COLO668 (cell line): ENCODE measurements at regions not wholly inside any gene's neighbourhood (a gene's known extent, or its start where the extent isn't known, plus 50 kb on each side); places are given as distances from the start of the nearest gene placed in this dataset.
"Not testable (repeated sequence)": the region's sequence is repeated elsewhere in the genome, so short reads cannot be mapped to it uniquely, and the experiment has no call there.

ENCODE experiments used
- DNase-seq: peaks from one replicate; lab custom pipeline; 2025; ENCODE audit not compliant: unreplicated experiment; lab: John Stamatoyannopoulos, UW

DNA sequence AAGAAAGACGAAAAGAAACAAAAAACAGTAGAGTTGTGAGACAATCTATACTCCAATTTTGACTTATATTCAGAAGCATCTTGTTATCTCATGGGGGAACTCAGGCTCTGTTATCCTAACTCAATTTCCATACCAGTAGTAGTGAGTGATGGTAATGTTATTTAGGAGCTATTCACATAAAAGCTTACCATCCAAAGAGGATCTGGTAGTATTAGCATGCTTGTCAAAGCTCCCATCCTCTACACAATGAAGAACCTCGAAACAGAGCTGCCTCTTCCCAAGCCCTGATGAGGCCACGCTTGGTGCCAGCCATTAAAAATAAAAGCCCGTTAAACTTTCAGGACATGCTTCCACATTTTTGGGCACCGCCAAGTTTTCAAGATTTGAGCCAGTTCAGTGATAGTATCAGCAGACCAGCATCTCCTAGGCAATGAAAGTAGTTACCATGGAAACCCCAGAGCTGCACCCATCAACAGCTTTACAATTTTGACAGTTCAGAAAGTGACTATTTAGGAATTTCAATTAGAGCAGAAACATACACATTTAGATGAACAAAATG is 173.3 kb downstream of the CD83 start:
- no peak for DNase-seq

DNA sequence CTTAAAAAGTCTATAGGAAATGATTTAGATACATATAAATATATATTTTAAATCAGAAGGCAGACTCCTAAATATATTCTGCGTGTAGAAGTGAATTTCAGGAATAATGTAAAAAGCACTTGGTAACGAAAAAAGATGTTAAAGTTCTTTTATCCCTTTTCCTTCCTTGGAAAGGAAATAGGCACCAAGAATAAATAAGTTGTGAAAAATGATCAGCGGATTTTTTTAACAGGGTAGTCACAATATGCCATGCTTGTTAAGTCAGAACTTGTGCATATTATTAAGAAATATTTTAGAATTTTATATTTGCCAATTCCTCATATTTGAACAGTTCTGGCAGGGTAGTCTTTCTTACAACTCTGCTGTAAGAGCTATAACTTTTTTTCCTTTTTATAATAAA is 173.8 kb downstream of the CD83 start:
- DNase-seq, result no peak

DNA sequence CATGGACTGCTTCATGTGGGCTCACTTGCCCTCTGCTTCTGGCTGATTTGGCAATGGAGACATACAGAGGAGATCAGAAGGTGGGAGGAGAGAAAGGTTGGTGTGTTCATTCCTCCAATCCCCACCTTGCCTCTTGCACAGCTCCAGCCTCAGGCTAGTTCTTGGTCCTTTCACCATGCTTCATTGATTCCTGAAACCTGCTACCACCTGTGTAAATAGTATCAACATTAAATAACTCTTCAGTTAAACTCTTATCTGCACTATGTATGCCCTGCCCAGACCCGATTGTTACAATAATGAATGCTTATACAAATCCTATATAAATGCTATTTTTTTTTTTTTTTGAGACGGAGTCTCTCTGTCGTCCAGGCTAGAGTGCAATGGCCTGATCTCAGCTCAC is 174.5 kb downstream of the CD83 start:
- DNase-seq, result peak; percentile 48

DNA sequence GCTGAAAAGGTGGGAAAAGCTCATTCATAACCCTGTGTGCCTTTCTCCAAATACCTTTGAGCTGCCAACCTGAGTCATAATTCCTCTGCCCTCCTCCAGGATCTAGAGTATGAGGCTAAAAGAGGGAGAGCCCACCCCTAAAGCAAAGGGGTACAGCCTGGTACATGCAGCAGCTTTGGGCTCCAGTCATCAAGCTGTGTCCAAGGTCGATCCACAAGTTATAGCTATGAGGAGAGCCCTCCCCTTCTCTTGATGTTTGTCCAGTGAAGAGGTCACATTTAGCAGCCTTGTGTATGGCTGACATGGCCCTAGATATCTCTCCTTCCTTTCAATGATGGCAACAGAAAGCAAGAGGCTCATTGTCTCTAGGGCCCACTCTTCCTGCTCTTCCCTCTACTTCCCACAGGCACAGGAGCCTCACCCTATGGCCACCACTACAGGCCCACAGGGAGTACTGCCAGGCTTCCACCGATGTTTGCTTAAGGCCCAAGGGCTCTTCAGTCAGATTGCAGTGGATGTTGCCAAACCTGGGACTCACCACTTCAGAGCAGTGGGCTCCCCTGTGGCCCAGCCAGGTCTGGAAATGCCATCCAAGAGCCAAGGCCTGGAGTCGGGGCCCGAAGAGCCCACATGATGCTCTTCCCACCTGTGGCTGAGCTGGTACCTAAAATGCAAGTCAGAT is 176.8 kb downstream of the CD83 start:
- peak; percentile 43 for DNase-seq

DNA sequence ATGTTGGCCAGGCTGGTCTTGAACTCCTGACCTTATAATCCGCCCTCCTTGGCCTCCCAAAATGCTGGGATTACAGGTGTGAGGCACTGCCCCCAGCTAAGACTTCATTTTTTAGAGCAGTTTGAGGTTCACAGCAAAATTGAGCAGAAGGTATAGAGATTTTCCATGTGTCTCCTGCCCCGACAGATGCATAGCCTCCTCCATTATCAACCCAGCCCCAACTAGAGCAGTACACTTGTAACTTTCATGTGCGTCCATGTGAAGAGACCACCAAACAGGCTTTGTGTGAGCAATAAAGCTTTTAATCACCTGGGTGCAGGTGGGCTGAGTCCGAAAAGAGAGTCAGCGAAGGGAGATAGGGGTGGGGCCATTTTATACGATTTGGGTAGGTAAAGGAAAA is 179.1 kb downstream of the CD83 start:
- DNase-seq, result not testable (repeated sequence)

DNA sequence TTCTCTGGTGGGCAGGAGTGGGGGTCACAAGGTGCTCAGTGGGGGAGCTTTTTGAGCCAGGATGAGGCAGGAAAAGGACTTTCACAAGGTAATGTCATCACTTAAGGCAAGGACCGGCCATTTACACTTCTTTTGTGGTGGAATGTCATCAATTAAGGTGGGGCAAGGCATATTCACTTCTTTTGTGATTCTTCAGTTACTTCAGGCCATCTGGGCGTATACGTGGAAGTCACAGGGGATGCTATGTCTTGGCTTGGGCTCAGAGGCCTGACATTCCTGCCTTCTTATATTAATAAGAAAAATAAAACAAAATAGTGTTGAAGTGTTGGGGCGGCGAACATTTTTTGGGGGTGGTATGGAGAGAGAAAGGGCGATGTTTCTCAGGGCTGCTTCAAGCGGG is 179.5 kb downstream of the CD83 start:
- DNase-seq, result not testable (repeated sequence)

DNA sequence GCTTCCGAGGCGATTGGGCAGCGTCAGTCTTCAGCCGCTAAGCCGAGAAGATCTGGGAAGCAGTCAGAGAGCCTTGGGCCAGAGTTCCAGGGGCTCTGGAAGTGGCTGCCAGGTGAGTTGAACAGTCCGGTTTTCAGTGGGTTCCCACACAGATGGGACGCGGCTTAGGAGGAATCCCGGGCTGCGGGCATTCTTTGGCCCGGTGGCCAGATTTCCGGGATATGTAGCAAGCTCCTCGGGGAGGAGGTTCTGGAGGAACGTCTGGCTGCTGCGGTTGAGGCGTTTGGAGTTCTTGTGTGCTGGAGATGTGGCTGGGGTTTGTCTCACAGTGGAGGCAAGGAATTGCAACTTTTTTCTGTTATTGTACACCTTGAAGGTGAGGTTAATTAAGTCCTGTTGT is 182.6 kb downstream of the CD83 start:
- DNase-seq, result not testable (repeated sequence)

DNA sequence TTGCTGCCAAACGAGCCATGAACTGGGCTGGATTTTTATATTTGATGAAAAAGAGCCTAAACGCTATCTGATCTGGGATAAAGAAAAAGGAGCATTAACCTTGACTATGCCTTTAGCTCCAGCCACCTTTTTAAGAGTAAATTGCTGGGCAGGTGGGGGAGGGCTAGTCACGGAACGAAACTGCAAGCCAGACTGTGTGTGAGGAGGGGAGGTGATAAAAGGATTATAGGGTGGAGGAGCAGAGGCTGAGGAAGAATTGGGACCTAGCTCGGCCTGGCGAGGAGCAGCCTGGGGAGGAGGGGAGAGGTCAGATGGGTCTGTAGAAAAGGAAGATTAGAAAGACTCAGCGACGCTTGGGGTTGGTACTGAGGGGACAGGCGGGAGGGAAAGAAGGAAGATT is 183.1 kb downstream of the CD83 start:
- DNase-seq, result not testable (repeated sequence)

DNA sequence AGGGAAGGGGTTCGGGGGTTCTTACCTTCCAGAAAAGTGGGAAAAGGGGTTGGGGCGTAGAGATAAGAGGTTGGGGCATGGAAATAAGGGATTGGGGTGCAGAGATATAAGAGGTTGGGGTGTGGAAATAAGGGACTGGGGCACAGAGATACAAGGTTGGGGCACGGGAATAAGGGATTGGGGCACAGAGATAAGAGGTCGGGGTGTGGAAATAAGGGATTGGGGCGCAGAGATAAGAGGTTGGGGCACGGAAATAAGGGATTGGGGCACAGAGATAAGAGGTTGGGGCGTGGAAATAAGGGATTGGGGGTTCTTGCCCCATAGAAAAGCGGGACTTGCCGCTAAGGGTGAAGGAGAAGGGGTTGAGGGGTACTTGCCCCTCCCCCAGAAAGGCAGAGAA is 183.9 kb downstream of the CD83 start:
- not testable (repeated sequence) for DNase-seq

DNA sequence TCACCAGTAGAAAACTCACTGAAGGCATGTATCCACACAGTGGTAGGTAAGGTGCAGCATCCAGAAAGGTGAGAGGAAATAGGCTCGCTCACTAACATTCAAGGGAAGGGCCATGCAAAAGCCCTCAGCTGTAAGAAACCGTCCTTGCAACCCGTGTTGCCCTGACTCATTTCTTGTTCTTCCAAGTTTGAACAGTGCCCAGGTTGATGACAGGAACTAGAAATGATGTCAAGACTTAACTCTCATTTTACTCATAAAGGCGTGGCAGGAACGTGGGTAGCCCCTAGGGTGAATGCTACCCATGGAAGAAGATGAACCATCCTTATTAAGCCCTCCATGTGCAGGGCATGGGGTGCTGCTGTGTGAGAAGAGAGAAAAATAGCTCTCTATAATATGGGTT is 187.6 kb downstream of the CD83 start:
- DNase-seq, result no peak

DNA sequence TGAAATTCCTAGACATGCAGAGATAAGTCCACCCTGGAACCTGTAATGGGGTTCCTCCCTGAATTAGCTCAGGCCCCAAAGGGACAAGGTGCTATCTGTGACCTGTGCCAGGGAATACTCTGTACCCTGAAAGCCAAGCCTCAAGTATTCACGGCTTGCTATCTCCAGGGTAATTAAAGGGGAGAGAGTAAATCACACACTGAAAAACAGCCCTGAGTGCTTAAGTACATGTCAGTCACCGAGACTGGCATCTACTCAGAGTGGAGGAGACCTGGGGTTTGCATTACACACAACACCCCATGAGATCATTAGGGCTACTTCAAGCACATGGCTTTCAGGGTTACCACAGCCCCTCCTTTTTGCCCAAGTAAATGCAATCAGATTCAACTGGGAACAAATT is 188.1 kb downstream of the CD83 start:
- no peak for DNase-seq

DNA sequence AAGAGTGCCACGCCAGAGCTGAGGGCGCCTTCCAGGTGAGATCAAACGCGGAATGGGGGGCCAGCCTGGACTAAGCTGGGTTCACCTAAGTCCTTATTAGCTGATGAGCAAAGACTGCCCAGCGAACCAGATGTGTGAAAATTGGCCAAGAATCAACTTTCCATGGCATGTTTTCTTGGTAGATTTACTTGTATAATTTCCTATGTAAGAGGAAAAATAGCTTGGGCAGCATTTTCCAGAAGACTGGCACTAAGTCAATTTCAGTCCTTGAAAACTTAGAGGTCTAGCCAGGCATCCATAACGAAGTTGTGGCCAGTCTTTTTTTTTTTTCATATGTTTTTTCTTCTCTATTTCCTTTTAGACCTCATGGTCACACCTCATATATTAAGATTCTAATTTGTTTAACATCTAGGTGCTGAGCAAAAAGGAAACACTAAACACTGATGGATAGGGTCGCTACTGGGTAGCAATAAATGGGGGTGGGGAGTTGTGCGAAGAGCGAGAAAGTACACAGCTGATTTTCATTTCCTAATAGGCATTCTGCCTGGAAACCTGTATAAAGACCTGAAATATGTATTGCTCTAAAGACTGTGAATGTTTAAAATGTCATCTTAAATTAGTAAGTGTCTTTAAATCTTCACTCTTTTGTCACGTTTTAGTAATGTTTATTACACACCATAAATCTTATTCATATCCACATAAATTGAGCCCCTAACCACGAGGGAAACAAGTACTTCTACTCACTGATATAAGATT is 188.8 kb downstream of the CD83 start:
- DNase-seq, result no peak

DNA sequence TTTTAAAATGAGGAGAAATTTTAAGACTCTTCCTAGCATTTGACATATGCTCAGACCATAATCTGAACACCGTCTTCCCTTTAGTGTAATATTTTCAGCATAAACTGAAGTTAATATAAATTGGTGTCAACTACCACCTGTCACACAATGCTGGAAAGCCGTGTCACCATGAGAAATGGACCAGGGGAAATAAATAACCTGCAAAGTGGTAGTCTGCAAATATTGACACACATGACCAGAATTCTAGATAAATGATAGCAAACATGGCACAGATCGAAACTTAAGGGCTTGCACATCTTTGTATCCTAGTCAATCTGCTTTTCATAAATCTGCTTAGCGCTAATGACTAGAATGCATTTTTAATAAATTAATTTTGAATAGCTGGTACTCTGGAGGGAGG is 191.9 kb downstream of the CD83 start:
- peak; percentile 9 for DNase-seq

DNA sequence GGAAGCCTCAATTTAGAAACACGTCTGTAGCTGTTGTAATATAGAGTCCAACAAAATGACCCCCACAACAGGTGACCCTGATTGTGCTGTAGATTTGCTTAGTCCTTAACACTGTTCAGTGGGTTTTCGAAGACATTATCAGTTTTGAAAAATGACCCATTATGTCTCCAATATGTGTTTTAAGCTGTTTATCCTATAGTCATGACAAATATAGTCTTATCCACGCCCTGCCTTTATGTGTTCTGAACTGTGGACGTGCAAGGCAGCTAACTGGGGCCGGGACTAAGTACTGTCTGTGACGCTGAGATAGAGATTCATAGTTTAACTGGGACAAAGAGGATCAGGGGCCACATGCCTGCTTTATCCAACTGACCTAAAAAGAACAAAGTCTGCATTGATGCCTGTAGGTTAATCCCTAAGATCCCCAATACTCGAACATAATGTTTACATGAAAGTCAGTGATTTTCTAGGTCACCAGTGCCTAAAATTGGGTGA is 192.4 kb downstream of the CD83 start:
- peak; percentile 9 for DNase-seq

DNA sequence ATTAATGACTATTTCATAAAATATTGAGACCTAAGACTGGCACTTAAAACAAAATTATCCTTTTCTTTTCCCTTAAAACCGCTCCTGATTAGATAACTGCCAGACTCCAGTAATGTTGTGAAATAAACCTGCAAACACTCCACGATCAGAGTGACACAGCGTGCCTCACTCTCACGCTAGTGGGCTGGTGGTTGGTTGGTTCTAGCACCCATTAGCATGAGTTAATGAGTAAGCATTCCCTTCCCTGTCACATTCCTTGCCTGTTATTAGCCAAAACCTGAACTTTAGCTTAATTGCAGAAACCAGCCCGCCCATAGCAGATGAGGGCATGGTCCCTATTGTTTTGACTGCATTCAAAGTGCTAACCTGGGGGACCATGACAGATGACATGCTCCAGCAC is 193.4 kb downstream of the CD83 start:
- DNase-seq, result no peak

DNA sequence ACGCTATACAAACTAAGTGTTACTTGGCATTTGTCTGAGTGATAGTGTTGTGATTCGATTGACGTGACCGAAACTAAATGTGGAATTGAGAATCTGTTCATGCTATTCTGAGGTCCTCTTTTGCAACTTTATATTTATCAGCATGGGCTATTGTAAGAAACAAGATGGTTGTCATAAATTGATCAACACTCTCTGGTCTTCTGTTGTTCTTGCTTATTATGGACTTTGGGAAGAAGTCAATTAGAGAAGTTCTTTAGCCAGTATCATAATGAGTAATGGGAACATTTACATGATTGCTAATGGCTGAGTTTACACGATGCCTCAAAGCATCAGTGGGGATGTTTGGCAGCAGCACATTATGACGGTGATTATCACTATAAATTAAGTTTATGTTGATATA is 195.0 kb downstream of the CD83 start:
- no peak for DNase-seq

DNA sequence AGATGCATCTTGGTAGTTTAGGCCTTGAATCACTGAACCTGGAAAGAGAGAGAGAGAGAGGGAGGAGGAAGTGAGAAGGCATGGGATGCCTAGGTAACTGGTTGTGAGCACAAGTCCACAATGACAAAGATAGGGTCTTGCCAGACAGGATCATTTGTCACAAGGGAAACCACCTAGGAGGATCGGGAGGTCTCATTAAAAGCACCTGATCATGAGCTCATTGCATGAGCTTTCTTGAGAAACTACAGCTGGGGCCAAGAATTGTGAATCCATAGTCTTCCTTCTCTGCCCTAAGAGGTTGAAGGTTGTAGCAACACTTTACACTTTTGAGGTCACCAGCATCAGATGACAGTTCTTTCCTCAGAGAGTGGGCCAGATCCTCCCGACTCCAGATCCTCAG is 195.7 kb downstream of the CD83 start:
- no peak for DNase-seq

DNA sequence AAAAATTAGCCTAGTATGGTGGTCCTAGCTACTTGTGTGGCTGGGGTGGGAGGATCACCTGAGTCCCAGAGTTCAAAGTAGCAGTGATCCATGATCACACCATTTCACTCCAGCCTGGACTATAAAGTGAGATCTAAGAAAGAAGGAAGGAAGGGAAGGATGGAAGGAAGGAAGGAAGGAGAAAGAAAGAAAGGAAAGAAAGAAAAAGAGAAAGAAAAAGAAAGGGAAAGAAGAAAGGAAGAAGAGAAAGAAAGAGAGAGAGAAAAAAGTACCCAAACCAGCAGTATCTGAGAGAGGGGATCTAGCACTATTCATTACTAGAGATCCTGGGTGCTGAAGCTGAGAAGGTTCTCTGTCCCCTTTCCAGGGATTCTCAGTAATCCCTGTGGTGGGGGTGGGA is 197.8 kb downstream of the CD83 start:
- DNase-seq, result no peak

DNA sequence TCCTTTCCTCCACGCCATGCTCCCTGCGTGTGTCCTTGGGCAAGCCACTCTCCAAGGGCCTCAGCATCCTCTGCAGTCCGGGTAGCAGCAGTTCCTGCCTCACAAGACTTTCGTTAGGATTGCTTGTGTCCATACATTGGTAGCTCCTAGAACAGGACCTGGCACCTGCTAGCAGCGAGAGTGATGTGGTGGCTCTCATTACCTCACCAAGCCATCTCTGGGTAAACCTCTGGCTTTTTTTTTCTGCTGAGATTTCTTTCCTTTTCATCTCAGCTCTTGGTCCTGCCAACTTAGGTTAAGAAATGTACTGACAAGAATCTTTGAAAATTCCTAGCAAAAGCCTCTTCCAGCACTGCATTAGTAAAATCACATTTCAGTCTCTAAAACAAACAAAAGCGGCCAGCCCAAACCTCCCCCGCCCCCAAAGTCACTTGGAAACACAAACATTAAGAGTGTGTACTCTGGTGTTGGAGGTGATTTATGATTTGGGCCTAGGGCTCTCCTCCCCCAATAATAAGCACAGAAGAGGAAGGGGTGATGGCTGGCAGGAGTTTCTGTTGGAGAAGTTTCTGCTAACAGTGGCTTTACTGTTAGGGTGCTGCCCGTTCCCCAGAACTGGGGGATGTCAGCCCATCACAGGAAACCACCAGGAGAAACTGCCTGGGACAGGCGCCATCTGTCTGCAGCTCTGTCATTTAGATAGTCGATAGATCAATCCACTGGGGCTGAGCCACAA is 199.2 kb downstream of the CD83 start:
- peak; percentile 51 for DNase-seq

DNA sequence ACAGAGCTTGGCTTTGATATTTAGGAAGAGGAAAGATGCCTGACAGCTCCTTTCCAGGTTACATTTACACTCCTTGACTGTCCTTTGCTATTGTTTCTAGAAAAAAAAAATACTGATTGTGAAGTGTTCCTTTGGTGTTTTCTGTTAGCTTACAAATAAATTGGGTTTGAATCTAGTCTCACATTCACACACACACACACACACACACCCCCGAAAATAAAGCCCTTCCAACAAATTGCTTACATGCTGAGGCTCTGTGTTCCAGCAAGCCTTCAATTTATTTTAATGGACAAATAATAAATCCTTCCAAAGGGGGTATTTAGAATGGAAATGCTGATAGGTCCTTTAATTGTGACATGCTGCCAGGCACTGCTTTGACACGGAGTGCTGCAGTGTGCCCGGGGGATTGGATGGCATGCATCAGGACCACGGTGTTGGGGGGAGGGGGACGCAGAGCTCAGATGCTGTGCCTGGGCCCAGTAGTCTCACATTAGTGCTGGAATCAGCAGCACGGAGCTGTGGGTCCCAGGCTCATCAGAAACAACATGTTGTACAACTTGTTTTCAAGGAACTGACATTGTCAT is 199.9 kb downstream of the CD83 start:
- no peak for DNase-seq

DNA sequence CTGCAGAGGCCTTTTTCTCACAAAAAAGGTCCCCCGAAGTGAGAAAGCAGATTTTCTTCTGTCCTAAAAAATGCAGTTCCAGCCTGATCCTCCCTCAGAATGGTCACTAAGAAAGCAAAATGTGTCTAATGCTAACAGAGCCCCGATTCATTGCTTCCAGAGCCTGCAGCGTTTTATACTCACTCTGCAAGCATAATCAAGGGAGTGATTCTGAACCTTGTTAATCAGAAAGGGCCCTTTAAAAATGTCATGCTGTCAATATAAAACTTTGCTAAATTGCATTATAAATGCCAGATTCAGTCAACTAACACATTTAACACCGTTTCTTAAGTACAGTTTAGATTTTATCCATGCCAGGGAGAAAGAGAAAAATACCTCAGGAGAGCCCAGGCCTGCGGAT is 202.8 kb downstream of the CD83 start:
- DNase-seq, result no peak
